ENCODE measurements at regions not wholly inside any gene's neighbourhood (a gene's known extent, or its start where the extent isn't known, plus 50 kb on each side); places are given as distances from the start of the nearest gene placed in this dataset.

GRCh38 chr2:128967646-128968045, 649.0 kb upstream of the HS6ST1 start:
- H3K9ac ChIP-seq (ENCODE audit: control insufficient read depth, extremely low read depth, insufficient read depth, low read length): no peak overlapping the region
- H3K36me3 ChIP-seq (ENCODE audit: control insufficient read depth in 2 of 2, extremely low read depth in 1 of 2, insufficient read depth in 2 of 2, low read length in 2 of 2): no peaks in the 10 kb centered on the region
- no peaks in the 10 kb centered on the region for H3K79me2 ChIP-seq (ENCODE audit: control insufficient read depth, insufficient read depth, low read length)
- H3K27me3 ChIP-seq (ENCODE audit: control insufficient read depth, extremely low read depth, insufficient read depth, low read length): peaks cover 3% of the 10 kb centered on the region
- H3K4me2 ChIP-seq (ENCODE audit: control insufficient read depth, extremely low read depth, insufficient read depth, low read depth, low read length): no peak overlapping the region
- peaks cover 3% of the 10 kb centered on the region for H3K4me1 ChIP-seq (ENCODE audit: control insufficient read depth, extremely low read depth, insufficient read depth, low read length)
- dilution Hi-C loops (cut with MboI; ENCODE audit: extremely low pct_ligation_motif_present, low sequenced_read_pairs): no loop called here
- DNase-seq (ENCODE audit: low read depth, low spot score): no peak
- no peak for TF ChIP-seq EZH2 (IDR thresholded peaks at IDR 0.05; ENCODE audit: low read length)
- TF ChIP-seq, protein P1, sequence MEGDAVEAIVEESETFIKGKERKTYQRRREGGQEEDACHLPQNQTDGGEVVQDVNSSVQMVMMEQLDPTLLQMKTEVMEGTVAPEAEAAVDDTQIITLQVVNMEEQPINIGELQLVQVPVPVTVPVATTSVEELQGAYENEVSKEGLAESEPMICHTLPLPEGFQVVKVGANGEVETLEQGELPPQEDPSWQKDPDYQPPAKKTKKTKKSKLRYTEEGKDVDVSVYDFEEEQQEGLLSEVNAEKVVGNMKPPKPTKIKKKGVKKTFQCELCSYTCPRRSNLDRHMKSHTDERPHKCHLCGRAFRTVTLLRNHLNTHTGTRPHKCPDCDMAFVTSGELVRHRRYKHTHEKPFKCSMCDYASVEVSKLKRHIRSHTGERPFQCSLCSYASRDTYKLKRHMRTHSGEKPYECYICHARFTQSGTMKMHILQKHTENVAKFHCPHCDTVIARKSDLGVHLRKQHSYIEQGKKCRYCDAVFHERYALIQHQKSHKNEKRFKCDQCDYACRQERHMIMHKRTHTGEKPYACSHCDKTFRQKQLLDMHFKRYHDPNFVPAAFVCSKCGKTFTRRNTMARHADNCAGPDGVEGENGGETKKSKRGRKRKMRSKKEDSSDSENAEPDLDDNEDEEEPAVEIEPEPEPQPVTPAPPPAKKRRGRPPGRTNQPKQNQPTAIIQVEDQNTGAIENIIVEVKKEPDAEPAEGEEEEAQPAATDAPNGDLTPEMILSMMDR (optimal IDR thresholded peaks at IDR 0.05 in 1 of 3, IDR thresholded peaks at IDR 0.05 in 1 of 3, conservative IDR thresholded peaks at IDR 0.05 in 1 of 3; ENCODE audit: extremely low read depth in 1 of 3, insufficient read depth in 2 of 3, low read length in 3 of 3): no peak
- no peaks in the 10 kb centered on the region for H3K9me3 ChIP-seq (ENCODE audit: control insufficient read depth, low read depth, low read length)
- no peaks in the 10 kb centered on the region for H3K9me1 ChIP-seq (ENCODE audit: control insufficient read depth, extremely low read depth, insufficient read depth, low read length)
- no peak for FAIRE-seq
- H3K4me3 ChIP-seq (ENCODE audit: control insufficient read depth in 2 of 3, extremely low read depth in 1 of 3, insufficient read depth in 2 of 3, low read depth in 1 of 3, low read length in 3 of 3): no peak overlapping the region
- H2AFZ ChIP-seq (ENCODE audit: control insufficient read depth, low read length): no peak overlapping the region
- H3K27ac ChIP-seq (ENCODE audit: control insufficient read depth, insufficient read depth, low read length): no peak overlapping the region
- H4K20me1 ChIP-seq (ENCODE audit: control insufficient read depth, extremely low read depth, insufficient read depth, low read length): no peaks in the 10 kb centered on the region

- Histone ChIP-seq H3K4me1 (ENCODE audit: control insufficient read depth, extremely low read depth, insufficient read depth, low read length) (peaks cover 3% of the 10 kb centered on the region), H3K79me2 (ENCODE audit: control insufficient read depth, insufficient read depth, low read length) (no peaks in the 10 kb centered on the region), H3K4me2 (ENCODE audit: control insufficient read depth, extremely low read depth, insufficient read depth, low read depth, low read length) (no peak overlapping the region), H3K9me1 (ENCODE audit: control insufficient read depth, extremely low read depth, insufficient read depth, low read length) (no peaks in the 10 kb centered on the region), H3K27me3 (ENCODE audit: control insufficient read depth, extremely low read depth, insufficient read depth, low read length) (peaks cover 5% of the 10 kb centered on the region), H3K9me3 (ENCODE audit: control insufficient read depth, low read depth, low read length) (no peaks in the 10 kb centered on the region), H4K20me1 (ENCODE audit: control insufficient read depth, extremely low read depth, insufficient read depth, low read length) (no peaks in the 10 kb centered on the region), H3K27ac (ENCODE audit: control insufficient read depth, insufficient read depth, low read length) (no peak overlapping the region), H3K36me3 (ENCODE audit: control insufficient read depth in 2 of 2, extremely low read depth in 1 of 2, insufficient read depth in 2 of 2, low read length in 2 of 2) (no peaks in the 10 kb centered on the region), H2AFZ (ENCODE audit: control insufficient read depth, low read length) (no peak overlapping the region), H3K4me3 (ENCODE audit: control insufficient read depth in 2 of 3, extremely low read depth in 1 of 3, insufficient read depth in 2 of 3, low read depth in 1 of 3, low read length in 3 of 3) (no peak overlapping the region), H3K9ac (ENCODE audit: control insufficient read depth, extremely low read depth, insufficient read depth, low read length) (no peak overlapping the region)
- dilution Hi-C loops (cut with MboI; ENCODE audit: extremely low pct_ligation_motif_present, low sequenced_read_pairs): no loop called here
- FAIRE-seq: no peak
- TF ChIP-seq EZH2 (IDR thresholded peaks at IDR 0.05; ENCODE audit: low read length): no peak
- TF ChIP-seq, protein P1 (optimal IDR thresholded peaks at IDR 0.05 in 1 of 3, IDR thresholded peaks at IDR 0.05 in 1 of 3, conservative IDR thresholded peaks at IDR 0.05 in 1 of 3; ENCODE audit: extremely low read depth in 1 of 3, insufficient read depth in 2 of 3, low read length in 3 of 3): no peak
- no peak for DNase-seq (ENCODE audit: low read depth, low spot score)
Measured at GRCh38 chr2:128969374-128969773, 650.7 kb upstream of the HS6ST1 start.
